ENCODE measurements at regions not wholly inside any gene's neighbourhood (a gene's known extent, or its start where the extent isn't known, plus 50 kb on each side); places are given as distances from the start of the nearest gene placed in this dataset.

- Histone ChIP-seq H3K27ac (no peak overlapping the region), H3K4me1 (no peaks in the 10 kb centered on the region), H3K9me3 (no peaks in the 10 kb centered on the region), H3K36me3 (no peaks in the 10 kb centered on the region), H3K27me3 (no peaks in the 10 kb centered on the region), H3K4me3 (no peak overlapping the region)
- DNase-seq (no peak), ATAC-seq (no peak)
- no peak for TF ChIP-seq CTCF (IDR thresholded peaks at IDR 0.05)
- intact Hi-C loops (cut with DNase I), result no loop called here
These were observed 191.0 kb downstream of the HNMT start for GRCh38 chr2:138155304-138155703.

- Histone ChIP-seq H3K4me1 (no peaks in the 10 kb centered on the region), H3K4me3 (no peak overlapping the region), H3K27ac (no peak overlapping the region), H3K9me3 (peaks cover 0 to 2% of the 10 kb centered on the region in 2 donors), H3K27me3 (no peaks in the 10 kb centered on the region), H3K36me3 (no peaks in the 10 kb centered on the region)
- ATAC-seq (no peak), DNase-seq (no peak)
- TF ChIP-seq CTCF (IDR thresholded peaks at IDR 0.05), result no peak
- intact Hi-C loops (cut with DNase I), result no loop called here
These were observed 193.1 kb downstream of the HNMT start for GRCh38 chr2:138157372-138157771.

- no peak for ATAC-seq
- Histone ChIP-seq H3K36me3 (no peaks in the 10 kb centered on the region), H3K9me3 (peaks cover 0 to 24% of the 10 kb centered on the region in 2 donors), H3K4me1 (no peaks in the 10 kb centered on the region), H3K27ac (no peak overlapping the region), H3K27me3 (no peaks in the 10 kb centered on the region), H3K4me3 (no peak overlapping the region)
- DNase-seq, result no peak
- no peak for TF ChIP-seq CTCF (IDR thresholded peaks at IDR 0.05)
- intact Hi-C loops (cut with DNase I), result no loop called here
These were observed 206.2 kb downstream of the HNMT start for GRCh38 chr2:138170485-138170884.

GRCh38 chr2:138171244-138171643 lies 207.0 kb downstream of the HNMT start:
- no peak for ATAC-seq
- H3K36me3 ChIP-seq, result no peaks in the 10 kb centered on the region
- no peak for TF ChIP-seq CTCF (IDR thresholded peaks at IDR 0.05)
- H3K9me3 ChIP-seq, result peaks cover 0 to 17% of the 10 kb centered on the region in 2 donors
- H3K27ac ChIP-seq, result no peak overlapping the region
- H3K27me3 ChIP-seq, result no peaks in the 10 kb centered on the region
- intact Hi-C loops (cut with DNase I), result no loop called here
- no peak for DNase-seq
- H3K4me1 ChIP-seq, result no peaks in the 10 kb centered on the region
- H3K4me3 ChIP-seq, result no peak overlapping the region

GRCh38 chr2:138175066-138175465 lies 210.8 kb downstream of the HNMT start:
- intact Hi-C loops (cut with DNase I), result no loop called here
- no peak for TF ChIP-seq CTCF (IDR thresholded peaks at IDR 0.05)
- no peak for DNase-seq
- ATAC-seq, result no peak
- Histone ChIP-seq H3K27ac (no peak overlapping the region), H3K9me3 (no peaks in the 10 kb centered on the region), H3K4me3 (no peak overlapping the region), H3K36me3 (no peaks in the 10 kb centered on the region), H3K4me1 (no peaks in the 10 kb centered on the region), H3K27me3 (no peaks in the 10 kb centered on the region)

All from left lung (tissue), 4 donors.